WTC11 (cell line): ENCODE measurements at regions not wholly inside any gene's neighbourhood (a gene's known extent, or its start where the extent isn't known, plus 50 kb on each side); places are given as distances from the start of the nearest gene placed in this dataset.

Experiments used
- ATAC-seq: fragments of 200-7000 bp; cut with Tn5 transposase; 2 replicates; pipeline ENCODE4 v1.10.0; 2021; ENCODE audit warnings: mild to moderate bottlenecking, moderate library complexity
- CTCF ChIA-PET: fragments of 300-600 bp; sonication (Branson Sonifier 250); formaldehyde crosslinking; loops from one replicate; lab custom pipeline; 2021; ENCODE audit warnings: antibody characterized with exemption; lab: Charles Lee
- POLR2A ChIA-PET: fragments of 350-600 bp; sonication (Branson Sonifier 250); formaldehyde crosslinking; loops from one replicate; lab custom pipeline; 2021; ENCODE audit warnings: antibody characterized with exemption; lab: Charles Lee
- DNase-seq: peaks from one replicate; pipeline ENCODE4 v3.0.0; 2021; ENCODE audit warnings: low spot score
- H3K27ac Mint-ChIP-seq: 2 replicates; pipeline ENCODE4 v1.8.0; 2021; ENCODE audit warnings: mixed read lengths
- H3K27me3 Mint-ChIP-seq: 2 replicates; pipeline ENCODE4 v1.8.0; 2021; ENCODE audit warnings: low read depth, mild to moderate bottlenecking, moderate library complexity, mixed read lengths
- H3K36me3 Mint-ChIP-seq: 2 replicates; pipeline ENCODE4 v1.8.0; 2021; ENCODE audit warnings: mixed read lengths
- H3K4me1 Mint-ChIP-seq: 2 replicates; pipeline ENCODE4 v1.8.0; 2022; ENCODE audit warnings: mixed read lengths
- H3K4me3 Mint-ChIP-seq: 2 replicates; pipeline ENCODE4 v1.8.0; 2021; ENCODE audit warnings: mild to moderate bottlenecking, moderate library complexity, mixed read lengths
- H3K9me3 Mint-ChIP-seq: 2 replicates; pipeline ENCODE4 v1.8.0; 2021; ENCODE audit warnings: mixed read lengths
- AFF4 ChIP-seq: sonication (generic); formaldehyde crosslinking; IDR thresholded peaks from 2 replicates; pipeline ENCODE4 v1.8.1; 2023; ENCODE audit warnings: mild to moderate bottlenecking, missing genetic modification reagents, borderline replicate concordance
- ARID4B ChIP-seq: sonication (generic); formaldehyde crosslinking; IDR thresholded peaks from 2 replicates; pipeline ENCODE4 v1.8.0; 2023; ENCODE audit warnings: missing genetic modification reagents, mild to moderate bottlenecking, borderline replicate concordance
- ATF1 ChIP-seq: sonication (generic); formaldehyde crosslinking; IDR thresholded peaks from 2 replicates; pipeline ENCODE4 v1.8.1; 2023; ENCODE audit warnings: mild to moderate bottlenecking, moderate library complexity, missing genetic modification reagents
- CREB1 ChIP-seq: sonication (generic); formaldehyde crosslinking; IDR thresholded peaks from 2 replicates; pipeline ENCODE4 v1.8.0; 2023; ENCODE audit warnings: mild to moderate bottlenecking, missing genetic modification reagents
- CREM ChIP-seq: sonication (generic); formaldehyde crosslinking; IDR thresholded peaks from 2 replicates; pipeline ENCODE4 v1.8.1; 2022; ENCODE audit warnings: mild to moderate bottlenecking, missing genetic modification reagents, moderate library complexity
- ESRRA ChIP-seq: sonication (generic); formaldehyde crosslinking; IDR thresholded peaks from 2 replicates; pipeline ENCODE4 v1.8.1; 2022; ENCODE audit warnings: mild to moderate bottlenecking, missing genetic modification reagents, borderline replicate concordance
- ETV6 ChIP-seq: sonication (generic); formaldehyde crosslinking; IDR thresholded peaks from 2 replicates; pipeline ENCODE4 v1.8.1; 2022; ENCODE audit warnings: mild to moderate bottlenecking, missing genetic modification reagents
- HMGA2 ChIP-seq: fragments of 250-450 bp; sonication (Bioruptor Pico); IDR thresholded peaks from 2 replicates; pipeline ENCODE4 v1.4.0; 2021; ENCODE audit warnings: mild to moderate bottlenecking, moderate library complexity
- JUN ChIP-seq: sonication (generic); formaldehyde crosslinking; IDR thresholded peaks from 2 replicates; pipeline ENCODE4 v1.8.0; 2023; ENCODE audit warnings: mild to moderate bottlenecking, missing genetic modification reagents
- MXD4 ChIP-seq: fragments of 250-450 bp; sonication (Bioruptor Pico); IDR thresholded peaks from 2 replicates; pipeline ENCODE4 v1.8.0; 2021; ENCODE audit warnings: mild to moderate bottlenecking, moderate library complexity, borderline replicate concordance
- PREB ChIP-seq: sonication (generic); formaldehyde crosslinking; IDR thresholded peaks from 2 replicates; pipeline ENCODE4 v1.8.1; 2022; ENCODE audit warnings: mild to moderate bottlenecking, missing genetic modification reagents, moderate library complexity, borderline replicate concordance
- RELA ChIP-seq: sonication (generic); formaldehyde crosslinking; IDR thresholded peaks from 2 replicates; pipeline ENCODE4 v1.8.1; 2022; ENCODE audit warnings: missing genetic modification reagents, mild to moderate bottlenecking, borderline replicate concordance
- RORB ChIP-seq: fragments of 250-450 bp; sonication (Bioruptor Pico); IDR thresholded peaks from 2 replicates; pipeline ENCODE4 v1.9.0; 2021; ENCODE audit warnings: mild to moderate bottlenecking
- SMAD3 ChIP-seq: sonication (generic); formaldehyde crosslinking; IDR thresholded peaks from 2 replicates; pipeline ENCODE4 v1.8.0; 2022; ENCODE audit warnings: missing genetic modification reagents, mild to moderate bottlenecking, borderline replicate concordance
- SOX15 ChIP-seq: fragments of 250-450 bp; sonication (Bioruptor Pico); IDR thresholded peaks from 2 replicates; pipeline ENCODE4 v1.9.0; 2021; ENCODE audit warnings: mild to moderate bottlenecking
- TEAD1 ChIP-seq: sonication (generic); formaldehyde crosslinking; IDR thresholded peaks from 2 replicates; pipeline ENCODE4 v1.8.0; 2022; ENCODE audit warnings: mild to moderate bottlenecking, missing genetic modification reagents
- ZNF121 ChIP-seq: sonication (generic); formaldehyde crosslinking; IDR thresholded peaks from 2 replicates; pipeline ENCODE4 v1.8.0; 2023; ENCODE audit warnings: missing genetic modification reagents
- ZNF138 ChIP-seq: sonication (generic); formaldehyde crosslinking; conservative IDR thresholded peaks from 2 replicates; pipeline ENCODE4 v1.8.1; 2022; ENCODE audit warnings: mild to moderate bottlenecking, moderate library complexity, missing genetic modification reagents
- ZNF423 ChIP-seq: fragments of 250-450 bp; sonication (Bioruptor Pico); IDR thresholded peaks from 2 replicates; pipeline ENCODE4 v2.1.2; 2022; ENCODE audit warnings: mild to moderate bottlenecking, moderate library complexity
- TF ChIP-seq, protein P1 (sequence below): sonication (generic); formaldehyde crosslinking; IDR thresholded peaks from 2 replicates; pipeline ENCODE4 v1.8.1; 2023; ENCODE audit warnings: mild to moderate bottlenecking, moderate library complexity, missing genetic modification reagents

- no peak for TF ChIP-seq ARID4B (CRISPR knock-in tag)
These were observed 374.8 kb downstream of the EFNA5 start (continued) for GRCh38 chr5:107295914-107296313.

GRCh38 chr5:107294669-107295068 lies 376.1 kb downstream of the EFNA5 start:
- peaks cover 16% of the 10 kb centered on the region for H3K4me1 Mint-ChIP-seq
- POLR2A ChIA-PET: no interaction called here
- no peaks in the 10 kb centered on the region for H3K27me3 Mint-ChIP-seq
- peaks cover 5% of the 10 kb centered on the region for H3K9me3 Mint-ChIP-seq
- TF ChIP-seq ESRRA (CRISPR knock-in tag) (no peak), HMGA2 (CRISPR knock-in tag) (no peak), JUN (no peak), CREM (CRISPR knock-in tag) (no peak), ZNF121 (no peak), RELA (CRISPR knock-in tag) (no peak), ZNF423 (CRISPR knock-in tag) (no peak), ARID4B (CRISPR knock-in tag) (no peak), MXD4 (no peak), TEAD1 (CRISPR knock-in tag) (no peak)
- TF ChIP-seq, protein P1, sequence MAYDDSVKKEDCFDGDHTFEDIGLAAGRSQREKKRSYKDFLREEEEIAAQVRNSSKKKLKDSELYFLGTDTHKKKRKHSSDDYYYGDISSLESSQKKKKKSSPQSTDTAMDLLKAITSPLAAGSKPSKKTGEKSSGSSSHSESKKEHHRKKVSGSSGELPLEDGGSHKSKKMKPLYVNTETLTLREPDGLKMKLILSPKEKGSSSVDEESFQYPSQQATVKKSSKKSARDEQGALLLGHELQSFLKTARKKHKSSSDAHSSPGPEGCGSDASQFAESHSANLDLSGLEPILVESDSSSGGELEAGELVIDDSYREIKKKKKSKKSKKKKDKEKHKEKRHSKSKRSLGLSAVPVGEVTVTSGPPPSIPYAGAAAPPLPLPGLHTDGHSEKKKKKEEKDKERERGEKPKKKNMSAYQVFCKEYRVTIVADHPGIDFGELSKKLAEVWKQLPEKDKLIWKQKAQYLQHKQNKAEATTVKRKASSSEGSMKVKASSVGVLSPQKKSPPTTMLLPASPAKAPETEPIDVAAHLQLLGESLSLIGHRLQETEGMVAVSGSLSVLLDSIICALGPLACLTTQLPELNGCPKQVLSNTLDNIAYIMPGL (CRISPR knock-in tag): no peak
- DNase-seq (no peak), ATAC-seq (no peak)
- CTCF ChIA-PET: no interaction called here
- H3K4me3 Mint-ChIP-seq: no peak overlapping the region
- H3K36me3 Mint-ChIP-seq: no peaks in the 10 kb centered on the region
- no peak overlapping the region for H3K27ac Mint-ChIP-seq

DNA sequence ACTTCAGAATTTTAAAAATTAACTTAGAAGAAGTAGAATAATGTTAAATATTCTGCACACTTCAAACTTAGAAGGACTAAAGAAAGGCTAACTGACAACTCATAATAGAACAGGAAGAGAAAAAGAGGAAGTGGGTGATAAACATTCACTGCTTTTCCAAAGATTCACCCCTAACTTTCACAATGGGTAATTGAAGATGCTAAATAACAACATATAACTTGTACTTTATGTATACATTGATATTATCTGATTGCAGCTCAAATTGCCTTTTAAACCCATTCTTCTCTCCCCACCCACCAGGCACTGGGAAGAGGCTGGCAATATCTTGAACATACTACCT lies 376.6 kb downstream of the EFNA5 start:
- DNase-seq (no peak), ATAC-seq (no peak)
- Mint-ChIP-seq H3K27ac (no peak overlapping the region), H3K4me1 (peaks cover 16% of the 10 kb centered on the region), H3K36me3 (no peaks in the 10 kb centered on the region), H3K27me3 (no peaks in the 10 kb centered on the region), H3K4me3 (no peak overlapping the region), H3K9me3 (peaks cover 5% of the 10 kb centered on the region)
- ChIA-PET CTCF (no interaction called here), POLR2A (no interaction called here)
- TF ChIP-seq RORB (CRISPR knock-in tag): no peak
- TF ChIP-seq TEAD1 (CRISPR knock-in tag): no peak
- TF ChIP-seq AFF4 (CRISPR knock-in tag): no peak
- TF ChIP-seq CREM (CRISPR knock-in tag): no peak
- no peak for TF ChIP-seq SOX15 (CRISPR knock-in tag)
- no peak for TF ChIP-seq ETV6 (CRISPR knock-in tag)
- TF ChIP-seq PREB (CRISPR knock-in tag): no peak
- no peak for TF ChIP-seq ATF1 (CRISPR knock-in tag)
- no peak for TF ChIP-seq SMAD3 (CRISPR knock-in tag)
- no peak for TF ChIP-seq ZNF138 (CRISPR knock-in tag)
- TF ChIP-seq CREB1: no peak
